Forelimb muscle (tissue), 1 donor: ENCODE measurements at regions not wholly inside any gene's neighbourhood (a gene's known extent, or its start where the extent isn't known, plus 50 kb on each side); places are given as distances from the start of the nearest gene placed in this dataset.
A peak's percentile ranks its signal among the peaks of the same experiment; 100 is the strongest.

Experiments
- DNase-seq: peaks from one replicate; pipeline ENCODE4 v3.0.0-alpha.2; 2013; ENCODE audit warnings: low read depth

- no peak for DNase-seq
Measured at GRCh38 chr15:98447069-98447468, 201.3 kb upstream of the IGF1R start.

GRCh38 chr15:98451236-98451635 lies 197.1 kb upstream of the IGF1R start:
- no peak for DNase-seq

GRCh38 chr15:98452238-98452637 lies 196.1 kb upstream of the IGF1R start:
- no peak for DNase-seq

- DNase-seq = no peak
Measured at GRCh38 chr15:98455904-98456303, 192.4 kb upstream of the IGF1R start.

GRCh38 chr15:98476559-98476958 lies 171.8 kb upstream of the IGF1R start:
- no peak for DNase-seq

GRCh38 chr15:98480844-98481243 lies 167.5 kb upstream of the IGF1R start:
- DNase-seq = no peak

- no peak for DNase-seq
Measured at GRCh38 chr15:98483575-98484130, 164.7 kb upstream of the IGF1R start.

- DNase-seq = no peak
Measured at GRCh38 chr15:98484914-98485313, 163.4 kb upstream of the IGF1R start.

GRCh38 chr15:98485451-98485850 lies 162.9 kb upstream of the IGF1R start:
- no peak for DNase-seq

GRCh38 chr15:98493966-98494511 lies 154.3 kb upstream of the IGF1R start:
- DNase-seq = no peak

GRCh38 chr15:98501192-98501591 lies 147.1 kb upstream of the IGF1R start:
- no peak for DNase-seq

- no peak for DNase-seq
Measured at GRCh38 chr15:98501632-98502031, 146.7 kb upstream of the IGF1R start.

- peak; percentile 35 for DNase-seq
Measured at GRCh38 chr15:98503970-98504369, 144.4 kb upstream of the IGF1R start.

- DNase-seq = no peak
Measured at GRCh38 chr15:98504998-98505397, 143.3 kb upstream of the IGF1R start.

- no peak for DNase-seq
Measured at GRCh38 chr15:98505611-98506031, 142.7 kb upstream of the IGF1R start.

GRCh38 chr15:98506172-98506571 lies 142.2 kb upstream of the IGF1R start:
- DNase-seq = no peak

- DNase-seq = no peak
Measured at GRCh38 chr15:98506711-98507110, 141.6 kb upstream of the IGF1R start.

GRCh38 chr15:98513428-98513986 lies 134.8 kb upstream of the IGF1R start:
- no peak for DNase-seq

GRCh38 chr15:98514034-98514622 lies 134.2 kb upstream of the IGF1R start:
- no peak for DNase-seq

- DNase-seq = peak; percentile 73
Measured at GRCh38 chr15:98518823-98519561, 129.3 kb upstream of the IGF1R start.

- no peak for DNase-seq
Measured at GRCh38 chr15:98519767-98520550, 128.4 kb upstream of the IGF1R start.

- DNase-seq = no peak
Measured at GRCh38 chr15:98522127-98522526, 126.2 kb upstream of the IGF1R start.
